ENCODE measurements at regions not wholly inside any gene's neighbourhood (a gene's known extent, or its start where the extent isn't known, plus 50 kb on each side); places are given as distances from the start of the nearest gene placed in this dataset.

DNA sequence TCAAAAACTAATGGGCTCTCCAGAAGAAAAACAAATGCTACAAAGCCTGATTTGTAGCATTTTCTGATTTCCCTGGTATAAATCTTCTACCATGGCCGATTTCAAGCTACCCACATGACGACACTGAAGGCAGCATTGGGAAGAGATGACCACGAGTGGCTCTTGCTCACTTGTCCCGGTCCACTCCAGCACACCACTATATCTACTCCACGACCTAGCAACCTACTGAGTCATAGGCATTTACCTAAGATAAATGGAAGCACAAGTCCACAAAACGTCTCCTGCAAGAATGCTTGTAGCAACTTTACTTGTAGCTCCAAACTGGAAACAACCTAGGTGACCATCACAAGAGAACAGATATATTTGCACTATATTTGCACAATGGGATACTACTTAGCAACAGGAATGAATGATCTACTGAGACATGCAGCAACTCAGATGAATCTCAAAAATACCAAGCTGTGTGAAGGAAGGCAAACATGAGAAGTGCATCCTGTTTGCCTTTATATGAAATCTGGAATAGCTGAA is 60.8 kb upstream of the HES1 start:
- TF ChIP-seq, protein P1, sequence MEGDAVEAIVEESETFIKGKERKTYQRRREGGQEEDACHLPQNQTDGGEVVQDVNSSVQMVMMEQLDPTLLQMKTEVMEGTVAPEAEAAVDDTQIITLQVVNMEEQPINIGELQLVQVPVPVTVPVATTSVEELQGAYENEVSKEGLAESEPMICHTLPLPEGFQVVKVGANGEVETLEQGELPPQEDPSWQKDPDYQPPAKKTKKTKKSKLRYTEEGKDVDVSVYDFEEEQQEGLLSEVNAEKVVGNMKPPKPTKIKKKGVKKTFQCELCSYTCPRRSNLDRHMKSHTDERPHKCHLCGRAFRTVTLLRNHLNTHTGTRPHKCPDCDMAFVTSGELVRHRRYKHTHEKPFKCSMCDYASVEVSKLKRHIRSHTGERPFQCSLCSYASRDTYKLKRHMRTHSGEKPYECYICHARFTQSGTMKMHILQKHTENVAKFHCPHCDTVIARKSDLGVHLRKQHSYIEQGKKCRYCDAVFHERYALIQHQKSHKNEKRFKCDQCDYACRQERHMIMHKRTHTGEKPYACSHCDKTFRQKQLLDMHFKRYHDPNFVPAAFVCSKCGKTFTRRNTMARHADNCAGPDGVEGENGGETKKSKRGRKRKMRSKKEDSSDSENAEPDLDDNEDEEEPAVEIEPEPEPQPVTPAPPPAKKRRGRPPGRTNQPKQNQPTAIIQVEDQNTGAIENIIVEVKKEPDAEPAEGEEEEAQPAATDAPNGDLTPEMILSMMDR (conservative IDR thresholded peaks at IDR 0.05 in 1 of 2, IDR thresholded peaks at IDR 0.05 in 1 of 2; ENCODE audit: extremely low read depth in 1 of 2, insufficient read depth in 1 of 2, low read depth in 1 of 2, low read length in 2 of 2): no peak
- no peak for TF ChIP-seq EZH2 (IDR thresholded peaks at IDR 0.05; ENCODE audit: borderline replicate concordance, low read length)
